Muscle of leg (tissue), 3 donors: ENCODE measurements at regions not wholly inside any gene's neighbourhood (a gene's known extent, or its start where the extent isn't known, plus 50 kb on each side); places are given as distances from the start of the nearest gene placed in this dataset.

Experiments
- DNase-seq: peaks from one replicate; pipeline ENCODE4 v3.0.0; 2013
- H3K27ac ChIP-seq: one replicate; pipeline ENCODE4 v1.5.1; 2013; ENCODE audit warnings: mild to moderate bottlenecking, low read length, control low read depth
- H3K27me3 ChIP-seq: one replicate; pipeline ENCODE4 v1.6.1; 2013; ENCODE audit warnings: low read length; ENCODE audit not compliant: control insufficient read depth, insufficient read depth
- H3K36me3 ChIP-seq: one replicate; pipeline ENCODE4 v1.6.1; 2013; ENCODE audit warnings: low read length; ENCODE audit not compliant: control insufficient read depth, insufficient read depth
- H3K4me1 ChIP-seq: one replicate; pipeline ENCODE4 v1.6.1; 2013; ENCODE audit warnings: low read length; ENCODE audit not compliant: control insufficient read depth, insufficient read depth
- H3K4me3 ChIP-seq: one replicate; pipeline ENCODE4 v1.5.1; 2013; ENCODE audit warnings: low read length, control low read depth
- H3K9me3 ChIP-seq: replicated peaks from 2 replicates; pipeline ENCODE4 v1.6.1; 2013; ENCODE audit warnings: low read depth, low read length; ENCODE audit not compliant: control insufficient read depth
- WGBS: methylation state at CpG from one replicate; pipeline ENCODE4 v1.1.5; 2013; ENCODE audit warnings: missing lambda C conversion rate; ENCODE audit not compliant: insufficient coverage; 5-methylcytosine and 5-hydroxymethylcytosine counted together

- H3K27ac ChIP-seq = no peak overlapping the region
- no CpG with 5 or more reads among the region's 7 CpGs for WGBS
- H3K27me3 ChIP-seq = no peaks in the 10 kb centered on the region
- no peak overlapping the region for H3K4me3 ChIP-seq
- H3K4me1 ChIP-seq = no peaks in the 10 kb centered on the region
- H3K36me3 ChIP-seq = no peaks in the 10 kb centered on the region
- DNase-seq = no peak
- no peaks in the 10 kb centered on the region for H3K9me3 ChIP-seq
Observed at GRCh38 chr16:54689072-54689865, 241.4 kb upstream of the IRX5 start.

- Histone ChIP-seq H3K27ac (no peak overlapping the region), H3K9me3 (no peaks in the 10 kb centered on the region), H3K4me3 (no peak overlapping the region), H3K36me3 (no peaks in the 10 kb centered on the region), H3K27me3 (no peaks in the 10 kb centered on the region), H3K4me1 (no peaks in the 10 kb centered on the region)
- no CpG with 5 or more reads among the region's 1 CpG for WGBS
- no peak for DNase-seq
Observed at GRCh38 chr16:54688339-54688738, 242.3 kb upstream of the IRX5 start.

- Histone ChIP-seq H3K9me3 (no peaks in the 10 kb centered on the region), H3K36me3 (no peaks in the 10 kb centered on the region), H3K4me3 (no peak overlapping the region), H3K4me1 (no peaks in the 10 kb centered on the region), H3K27ac (no peak overlapping the region), H3K27me3 (no peaks in the 10 kb centered on the region)
- 65% methylated on average over 4 of the region's 8 CpGs for WGBS
- no peak for DNase-seq
Observed at GRCh38 chr16:54687043-54687899, 243.4 kb upstream of the IRX5 start.

DNA sequence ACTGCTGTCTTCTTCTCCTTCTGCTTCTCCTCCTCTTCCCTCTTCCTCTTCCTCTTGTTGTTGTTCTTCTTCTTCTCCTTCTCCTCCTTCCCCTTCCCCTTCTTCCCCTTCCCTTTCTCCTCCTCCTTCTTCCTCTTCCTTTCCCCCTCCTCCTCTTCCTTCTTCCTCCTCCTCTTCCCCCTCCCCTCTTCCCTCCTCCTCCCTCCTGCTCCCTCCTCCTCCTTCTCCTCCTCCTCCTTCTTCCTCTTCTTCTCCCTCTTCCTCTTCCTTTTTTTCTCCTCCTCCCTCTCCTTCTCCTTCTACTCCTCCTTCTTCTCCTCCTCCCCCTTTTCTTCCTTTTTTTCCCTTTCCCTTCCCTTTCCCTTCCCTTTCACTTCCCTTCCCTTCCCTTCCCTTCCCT lies 245.0 kb upstream of the IRX5 start:
- no peaks in the 10 kb centered on the region for H3K9me3 ChIP-seq
- no peak for DNase-seq
- no peaks in the 10 kb centered on the region for H3K4me1 ChIP-seq
- no peaks in the 10 kb centered on the region for H3K36me3 ChIP-seq
- H3K4me3 ChIP-seq = no peak overlapping the region
- no peak overlapping the region for H3K27ac ChIP-seq
- H3K27me3 ChIP-seq = no peaks in the 10 kb centered on the region

- Histone ChIP-seq H3K9me3 (no peaks in the 10 kb centered on the region), H3K36me3 (no peaks in the 10 kb centered on the region), H3K4me1 (no peaks in the 10 kb centered on the region), H3K27ac (no peak overlapping the region), H3K27me3 (no peaks in the 10 kb centered on the region), H3K4me3 (no peak overlapping the region)
- WGBS = 45% methylated on average over 2 of the region's 4 CpGs
- DNase-seq = no peak
Observed at GRCh38 chr16:54679531-54679930, 251.1 kb upstream of the IRX5 start.

DNA sequence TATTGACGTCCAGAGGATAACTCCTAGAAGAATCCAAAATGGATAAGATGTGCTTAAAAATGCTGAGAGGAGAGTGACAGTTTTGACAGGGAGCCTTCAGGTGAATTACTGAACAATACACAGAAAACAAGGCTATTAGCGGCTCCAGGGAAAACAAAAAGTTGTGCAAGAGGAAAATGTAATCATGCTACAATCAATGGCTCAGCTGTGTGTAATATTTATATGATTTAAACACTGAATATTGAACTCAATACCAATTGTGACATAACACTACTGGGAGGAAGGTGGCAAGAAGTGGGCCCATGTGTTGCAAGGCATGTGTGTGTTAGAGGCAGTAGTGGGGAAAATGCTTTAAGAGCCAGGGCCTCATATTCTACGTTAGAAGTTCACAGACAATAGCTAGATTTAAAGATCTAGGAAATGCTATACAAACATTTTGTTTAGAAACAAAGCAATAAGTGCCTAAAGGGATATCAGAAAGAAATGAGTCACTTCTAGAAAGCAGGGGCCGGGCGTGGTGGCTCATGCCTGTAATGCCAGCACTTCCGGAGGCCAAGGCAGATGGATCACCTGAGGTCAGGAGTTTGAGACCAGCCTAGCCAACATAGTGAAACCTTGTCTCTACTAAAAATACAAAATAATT lies 253.2 kb upstream of the IRX5 start:
- H3K36me3 ChIP-seq = no peaks in the 10 kb centered on the region
- H3K27ac ChIP-seq = no peak overlapping the region
- no peak overlapping the region for H3K4me3 ChIP-seq
- H3K9me3 ChIP-seq = no peaks in the 10 kb centered on the region
- 75% methylated on average over 1 of the region's 6 CpGs for WGBS
- no peak for DNase-seq
- H3K27me3 ChIP-seq = no peaks in the 10 kb centered on the region
- no peaks in the 10 kb centered on the region for H3K4me1 ChIP-seq

DNA sequence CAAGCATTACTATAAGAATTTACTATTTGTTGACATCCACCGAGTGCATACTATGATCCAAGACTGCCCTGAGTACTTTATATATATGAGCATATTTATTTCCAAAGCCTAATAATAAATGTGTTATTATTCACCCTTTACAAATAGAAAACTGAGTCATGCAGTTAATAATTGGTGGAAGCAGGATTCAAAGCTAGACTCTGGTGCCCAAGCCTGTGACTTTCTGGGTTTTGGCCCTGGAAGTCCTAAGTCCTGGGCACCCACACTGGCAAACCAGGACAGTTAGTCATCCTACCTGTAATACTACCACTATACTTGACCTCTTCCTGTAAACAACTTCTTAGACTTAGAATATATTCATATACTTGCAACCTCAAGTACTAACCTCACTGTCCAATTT lies 257.4 kb upstream of the IRX5 start:
- Histone ChIP-seq H3K27ac (no peak overlapping the region), H3K4me3 (no peak overlapping the region), H3K27me3 (no peaks in the 10 kb centered on the region), H3K4me1 (no peaks in the 10 kb centered on the region), H3K9me3 (no peaks in the 10 kb centered on the region), H3K36me3 (no peaks in the 10 kb centered on the region)
- DNase-seq = no peak
- WGBS = no CpG with 5 or more reads among the region's 1 CpG

DNA sequence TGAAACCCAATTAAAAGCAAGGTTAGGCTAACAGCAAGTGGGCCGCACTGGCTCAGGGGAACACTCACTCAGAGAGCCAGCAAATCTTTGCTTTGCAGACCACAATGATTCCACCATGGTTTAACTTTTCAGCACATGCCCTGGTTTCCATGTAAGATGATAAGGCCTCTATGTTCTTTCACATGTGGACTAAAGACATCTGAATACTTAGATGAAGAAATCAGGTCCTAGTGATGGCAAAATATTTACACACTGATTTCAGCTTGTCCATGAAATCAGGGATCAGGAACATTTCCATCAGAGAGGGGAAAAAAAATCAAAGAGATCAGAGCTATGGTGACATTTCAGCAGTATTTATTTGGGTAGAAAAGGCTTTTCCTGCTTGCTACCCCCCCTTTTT lies 258.2 kb upstream of the IRX5 start:
- H3K4me3 ChIP-seq = no peak overlapping the region
- H3K4me1 ChIP-seq = no peaks in the 10 kb centered on the region
- H3K9me3 ChIP-seq = no peaks in the 10 kb centered on the region
- DNase-seq = no peak
- no peaks in the 10 kb centered on the region for H3K36me3 ChIP-seq
- H3K27me3 ChIP-seq = no peaks in the 10 kb centered on the region
- WGBS = 57% methylated on average over 1 of the region's 1 CpG
- H3K27ac ChIP-seq = no peak overlapping the region

DNA sequence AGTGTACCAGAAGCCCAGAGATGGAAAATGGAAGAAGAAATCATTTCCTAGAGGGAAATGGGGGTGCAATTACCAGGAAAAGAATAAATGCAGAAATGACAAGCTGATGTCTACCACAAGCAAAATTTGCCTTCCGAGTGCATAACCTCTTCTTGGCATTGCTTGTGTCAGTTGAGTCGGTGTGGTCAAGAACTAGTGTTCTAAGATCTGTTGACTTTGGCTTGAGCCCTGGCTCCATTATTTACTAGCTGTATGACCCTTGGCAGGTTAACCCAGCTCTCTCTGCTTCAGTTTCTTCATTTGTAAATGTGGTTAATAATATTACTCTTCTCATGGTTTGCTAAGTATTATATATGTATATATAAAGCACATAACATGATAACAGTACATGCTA lies 273.0 kb upstream of the IRX5 start:
- DNase-seq = no peak
- Histone ChIP-seq H3K4me3 (no peak overlapping the region), H3K36me3 (no peaks in the 10 kb centered on the region), H3K4me1 (peaks cover 18% of the 10 kb centered on the region), H3K27ac (no peak overlapping the region), H3K27me3 (no peaks in the 10 kb centered on the region), H3K9me3 (peaks cover 2% of the 10 kb centered on the region)
- WGBS = 100% methylated on average over 1 of the region's 2 CpGs

- 43% methylated on average over 1 of the region's 5 CpGs for WGBS
- Histone ChIP-seq H3K9me3 (peaks cover 2% of the 10 kb centered on the region), H3K4me1 (peaks cover 18% of the 10 kb centered on the region), H3K36me3 (no peaks in the 10 kb centered on the region), H3K27ac (no peak overlapping the region), H3K4me3 (no peak overlapping the region), H3K27me3 (no peaks in the 10 kb centered on the region)
- DNase-seq = peak; percentile 34
Observed at GRCh38 chr16:54657058-54657708, 273.5 kb upstream of the IRX5 start.
